ENCODE measurements at regions not wholly inside any gene's neighbourhood (a gene's known extent, or its start where the extent isn't known, plus 50 kb on each side); places are given as distances from the start of the nearest gene placed in this dataset.

GRCh38 chr4:123559955-123560871 lies 163.6 kb downstream of the SPRY1 start:
- TF ChIP-seq POLR2A (IDR thresholded peaks at IDR 0.05) (no peak), CTCF (IDR thresholded peaks at IDR 0.05) (no peak)
